ENCODE measurements at regions not wholly inside any gene's neighbourhood (a gene's known extent, or its start where the extent isn't known, plus 50 kb on each side); places are given as distances from the start of the nearest gene placed in this dataset.

GRCh38 chr5:87141544-87141943 lies 126.1 kb upstream of the RASA1 start:
- TF ChIP-seq REST (IDR thresholded peaks at IDR 0.05) (no peak), CTCF (IDR thresholded peaks at IDR 0.05) (no peak), RNF2 (IDR thresholded peaks at IDR 0.05; ENCODE audit: borderline replicate concordance, low read depth) (no peak), ELK1 (IDR thresholded peaks at IDR 0.05; ENCODE audit: low read depth, low read length) (no peak), POLR2A (IDR thresholded peaks at IDR 0.05; ENCODE audit: low read length) (no peak), CBX2 (IDR thresholded peaks at IDR 0.05; ENCODE audit: borderline replicate concordance, low read depth) (no peak), NFE2L2 (conservative IDR thresholded peaks at IDR 0.05; ENCODE audit: low read length) (no peak), JUNB (IDR thresholded peaks at IDR 0.05) (no peak), PHF8 (IDR thresholded peaks at IDR 0.05; ENCODE audit: borderline replicate concordance, low read depth) (no peak)
- TF ChIP-seq, protein P1, sequence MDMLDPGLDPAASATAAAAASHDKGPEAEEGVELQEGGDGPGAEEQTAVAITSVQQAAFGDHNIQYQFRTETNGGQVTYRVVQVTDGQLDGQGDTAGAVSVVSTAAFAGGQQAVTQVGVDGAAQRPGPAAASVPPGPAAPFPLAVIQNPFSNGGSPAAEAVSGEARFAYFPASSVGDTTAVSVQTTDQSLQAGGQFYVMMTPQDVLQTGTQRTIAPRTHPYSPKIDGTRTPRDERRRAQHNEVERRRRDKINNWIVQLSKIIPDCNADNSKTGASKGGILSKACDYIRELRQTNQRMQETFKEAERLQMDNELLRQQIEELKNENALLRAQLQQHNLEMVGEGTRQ (IDR thresholded peaks at IDR 0.05) = no peak
